A673 (cell line): ENCODE measurements at regions not wholly inside any gene's neighbourhood (a gene's known extent, or its start where the extent isn't known, plus 50 kb on each side); places are given as distances from the start of the nearest gene placed in this dataset.

ENCODE experiments used
- BruUV-seq: library from RNA; stranded (reverse); fragments of 400-500 nt; replicated peaks from 2 replicates; lab custom pipeline; 2021; lab: Mats Ljungman, UMichigan
- CTCF ChIA-PET: fragments of 300-600 bp; sonication (Branson Sonifier 250); formaldehyde crosslinking; loops from one replicate; lab custom pipeline; 2022; ENCODE audit warnings: antibody characterized with exemption; lab: Charles Lee
- POLR2A ChIA-PET: fragments of 300-600 bp; sonication (Branson Sonifier 250); formaldehyde crosslinking; loops from one replicate; lab custom pipeline; 2022; ENCODE audit warnings: antibody characterized with exemption; ENCODE audit not compliant: low non-redundant PET; lab: Charles Lee
- DNase-seq: peaks from one replicate; pipeline ENCODE4 v3.0.0-alpha.2; 2015; ENCODE audit warnings: low spot score
- H3K27ac ChIP-seq: fragments of 200-600 bp; sonication (generic); 2 replicates; pipeline ENCODE4 v1.5.1; 2016; ENCODE audit warnings: mixed run types, low read depth, mild to moderate bottlenecking, mixed read lengths, antibody characterized with exemption, low read length; ENCODE audit not compliant: poor library complexity, severe bottlenecking
- H3K27me3 ChIP-seq: fragments of 200-600 bp; sonication (generic); replicated peaks from 2 replicates; pipeline ENCODE4 v1.6.1; 2017; ENCODE audit warnings: mixed run types, low read depth, mild to moderate bottlenecking, mixed read lengths, antibody characterized with exemption, low read length; ENCODE audit not compliant: insufficient read depth, poor library complexity
- H3K36me3 ChIP-seq: fragments of 200-600 bp; sonication (generic); 2 replicates; pipeline ENCODE4 v1.6.1; 2016; ENCODE audit warnings: mixed run types, mild to moderate bottlenecking, mixed read lengths, antibody characterized with exemption, low read length; ENCODE audit not compliant: insufficient read depth, poor library complexity, severe bottlenecking
- H3K4me1 ChIP-seq: fragments of 200-600 bp; sonication (generic); 2 replicates; pipeline ENCODE4 v1.6.1; 2017; ENCODE audit warnings: mixed run types, mild to moderate bottlenecking, mixed read lengths, antibody characterized with exemption, low read length; ENCODE audit not compliant: insufficient read depth, poor library complexity, severe bottlenecking
- H3K4me3 ChIP-seq: fragments of 200-600 bp; sonication (generic); 2 replicates; pipeline ENCODE4 v1.5.1; 2016; ENCODE audit warnings: low read depth, mixed run types, mild to moderate bottlenecking, mixed read lengths, low read length; ENCODE audit not compliant: poor library complexity, severe bottlenecking
- H3K9me3 ChIP-seq: fragments of 200-600 bp; sonication (generic); 2 replicates; pipeline ENCODE4 v1.6.1; 2016; ENCODE audit warnings: mixed run types, low read depth, mild to moderate bottlenecking, mixed read lengths, antibody characterized with exemption, low read length; ENCODE audit not compliant: poor library complexity, severe bottlenecking
- CTCF ChIP-seq: fragments of 300-800, 200-600 bp; sonication (generic); conservative IDR thresholded peaks from 2 replicates; pipeline ENCODE4 v1.5.1; 2017; ENCODE audit warnings: low read depth, mild to moderate bottlenecking, antibody characterized with exemption, low read length, moderate library complexity, mixed read lengths
- EZH2 ChIP-seq: fragments of 200-600 bp; sonication (generic); IDR thresholded peaks from 2 replicates; pipeline ENCODE4 v1.6.1; 2017; ENCODE audit warnings: borderline replicate concordance, low read depth, mild to moderate bottlenecking, mixed read lengths, antibody characterized with exemption, low read length; ENCODE audit not compliant: poor library complexity, severe bottlenecking
- intact Hi-C: fragments of 100-400 bp; cut with micrococcal nuclease; formaldehyde crosslinking; loops from one replicate; pipeline ENCODE4 v1.10.0; 2022; ENCODE audit not compliant: unreplicated experiment

- Histone ChIP-seq H3K4me1 (no peaks in the 10 kb centered on the region), H3K9me3 (no peaks in the 10 kb centered on the region), H3K27me3 (no peaks in the 10 kb centered on the region), H3K27ac (no peak overlapping the region), H3K4me3 (no peak overlapping the region), H3K36me3 (no peaks in the 10 kb centered on the region)
- intact Hi-C loops: no loop called here
- TF ChIP-seq EZH2: no peak
- TF ChIP-seq CTCF: no peak
- BruUV-seq: no TSS peak
- ChIA-PET POLR2A (no interaction called here), CTCF (no interaction called here)
- peak; percentile 17 for DNase-seq
These were observed 79.5 kb upstream of the SLC4A4 start for GRCh38 chr4:71259280-71259679.

GRCh38 chr4:71259911-71260331 is 78.9 kb upstream of the SLC4A4 start:
- peak; percentile 65 for DNase-seq
- intact Hi-C loops: no loop called here
- TF ChIP-seq EZH2 (no peak), CTCF (no peak)
- ChIA-PET POLR2A (no interaction called here), CTCF (no interaction called here)
- no peaks in the 10 kb centered on the region for H3K4me1 ChIP-seq
- BruUV-seq: no TSS peak
- no peaks in the 10 kb centered on the region for H3K27me3 ChIP-seq
- H3K36me3 ChIP-seq: no peaks in the 10 kb centered on the region
- H3K27ac ChIP-seq: no peak overlapping the region
- no peaks in the 10 kb centered on the region for H3K9me3 ChIP-seq
- no peak overlapping the region for H3K4me3 ChIP-seq

- BruUV-seq: no TSS peak
- POLR2A ChIA-PET: no interaction called here
- no peaks in the 10 kb centered on the region for H3K27me3 ChIP-seq
- H3K9me3 ChIP-seq: no peaks in the 10 kb centered on the region
- no peak for DNase-seq
- no peaks in the 10 kb centered on the region for H3K4me1 ChIP-seq
- TF ChIP-seq EZH2: no peak
- no peak for TF ChIP-seq CTCF
- intact Hi-C loops: no loop called here
- no peaks in the 10 kb centered on the region for H3K36me3 ChIP-seq
- no peak overlapping the region for H3K4me3 ChIP-seq
- CTCF ChIA-PET: no interaction called here
- H3K27ac ChIP-seq: no peak overlapping the region
These were observed 78.3 kb upstream of the SLC4A4 start for GRCh38 chr4:71260544-71260943.
